ENCODE measurements at regions not wholly inside any gene's neighbourhood (a gene's known extent, or its start where the extent isn't known, plus 50 kb on each side); places are given as distances from the start of the nearest gene placed in this dataset.
"Not testable (repeated sequence)": the region's sequence is repeated elsewhere in the genome, so short reads cannot be mapped to it uniquely, and the experiment has no call there.

GRCh38 chr22:16714568-16714967 lies 110.6 kb downstream of the XKR3 start:
- not testable (repeated sequence) for TF ChIP-seq EP300, CTCF, POLR2A, POLR2AphosphoS5 (IDR thresholded peaks at IDR 0.05)

All from upper lobe of left lung (tissue), 4 donors.